NCI-H187 treated with DMSO at 0.1 percent for 48 hours (cell line): ENCODE measurements at regions not wholly inside any gene's neighbourhood (a gene's known extent, or its start where the extent isn't known, plus 50 kb on each side); places are given as distances from the start of the nearest gene placed in this dataset.

ENCODE experiments used
- DNase-seq: peaks from one replicate; lab custom pipeline; 2025; lab: John Stamatoyannopoulos, UW

DNA sequence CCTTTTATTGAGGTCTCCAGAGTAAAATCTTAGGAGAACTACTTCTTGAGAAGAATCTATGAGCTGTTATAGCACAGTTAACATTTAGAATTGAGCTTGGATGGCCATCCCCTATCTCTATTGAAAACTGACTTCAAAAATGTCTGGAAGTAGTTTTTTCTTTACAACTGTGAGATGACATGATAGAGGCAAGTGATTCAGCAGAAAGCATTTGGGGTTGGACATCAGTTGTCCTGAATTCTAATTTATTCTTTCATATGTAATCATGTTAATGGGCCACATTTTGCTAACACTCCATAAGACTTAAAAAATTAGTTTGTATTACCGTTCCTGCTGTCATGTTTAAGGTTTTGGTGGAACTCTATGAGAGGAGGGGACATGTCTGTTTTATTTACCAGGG, 237.0 kb upstream of the SLC14A2 start:
- DNase-seq: no peak

- no peak for DNase-seq
Observed at GRCh38 chr18:45378933-45379332, 236.3 kb upstream of the SLC14A2 start.

GRCh38 chr18:45379903-45380302, 235.4 kb upstream of the SLC14A2 start:
- no peak for DNase-seq

GRCh38 chr18:45381282-45381681, 234.0 kb upstream of the SLC14A2 start:
- no peak for DNase-seq

GRCh38 chr18:45383228-45383627, 232.0 kb upstream of the SLC14A2 start:
- DNase-seq: no peak

DNA sequence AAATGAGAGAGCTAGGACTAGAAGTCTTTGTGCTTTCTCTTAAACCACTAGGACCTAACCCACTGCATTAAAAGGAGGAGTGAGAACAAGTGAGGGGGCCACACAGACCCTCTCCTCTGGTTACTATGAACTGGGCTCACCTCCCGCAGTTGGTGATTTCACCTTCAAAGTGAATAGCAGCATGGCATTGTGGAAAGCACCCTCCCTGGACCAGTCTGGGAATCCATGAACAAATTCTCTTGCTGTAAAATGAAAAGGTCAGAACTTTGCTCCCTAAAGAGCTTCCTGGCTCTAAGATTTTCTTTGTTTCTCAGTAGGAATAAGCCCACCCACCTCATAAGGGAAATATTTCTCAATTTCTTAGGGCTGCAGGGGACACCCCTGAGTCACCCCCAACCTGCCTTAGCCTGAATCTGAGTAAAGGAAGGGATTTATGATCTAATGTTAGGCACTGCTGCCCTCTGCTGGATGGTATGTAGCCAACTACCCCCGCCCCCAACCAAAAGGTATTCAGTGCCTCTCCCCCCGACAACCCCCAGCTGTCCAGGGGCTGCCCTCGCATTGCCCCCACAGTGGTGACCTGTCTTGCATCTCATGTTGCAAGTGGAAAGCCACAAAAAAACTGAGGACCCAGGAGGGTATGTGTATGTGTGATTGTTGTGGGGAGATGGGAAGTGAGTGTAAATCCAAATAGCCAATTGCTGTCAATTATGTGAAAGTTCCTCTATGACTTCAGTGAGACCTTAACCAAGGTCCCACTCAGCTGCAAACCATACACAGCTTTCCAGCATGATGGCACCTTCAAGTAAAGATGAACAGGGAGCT, 230.9 kb upstream of the SLC14A2 start:
- no peak for DNase-seq

GRCh38 chr18:45384962-45385315, 230.3 kb upstream of the SLC14A2 start:
- no peak for DNase-seq

DNA sequence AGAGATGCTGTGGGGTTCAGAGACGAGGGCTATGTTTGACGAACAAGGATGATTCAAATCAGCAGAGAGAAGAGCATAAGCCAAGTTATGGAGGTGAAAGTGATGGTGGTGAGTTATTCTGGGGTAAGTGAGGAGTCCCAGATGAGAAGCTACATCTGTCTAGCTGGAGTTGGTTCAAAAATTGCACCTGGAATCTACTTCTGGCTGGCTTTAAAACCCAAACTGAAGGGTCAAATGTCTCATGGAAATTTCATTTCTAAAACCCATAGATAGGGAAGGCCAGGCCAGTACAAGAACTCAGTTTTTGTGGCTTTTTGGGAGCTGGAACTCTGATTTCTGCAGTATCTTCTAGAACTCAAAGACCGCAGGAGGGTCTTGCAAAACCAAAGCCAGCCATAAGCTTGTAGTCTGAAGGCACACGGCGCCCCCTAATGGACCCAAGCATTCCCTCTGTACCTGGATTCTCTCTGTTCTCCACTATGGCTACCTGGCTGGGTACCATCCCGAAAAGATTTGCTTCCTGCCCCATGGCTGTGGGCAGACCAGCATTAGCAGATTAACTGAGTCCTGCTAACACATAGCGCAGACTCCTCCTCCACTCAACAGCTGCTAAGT, 229.1 kb upstream of the SLC14A2 start:
- no peak for DNase-seq

DNA sequence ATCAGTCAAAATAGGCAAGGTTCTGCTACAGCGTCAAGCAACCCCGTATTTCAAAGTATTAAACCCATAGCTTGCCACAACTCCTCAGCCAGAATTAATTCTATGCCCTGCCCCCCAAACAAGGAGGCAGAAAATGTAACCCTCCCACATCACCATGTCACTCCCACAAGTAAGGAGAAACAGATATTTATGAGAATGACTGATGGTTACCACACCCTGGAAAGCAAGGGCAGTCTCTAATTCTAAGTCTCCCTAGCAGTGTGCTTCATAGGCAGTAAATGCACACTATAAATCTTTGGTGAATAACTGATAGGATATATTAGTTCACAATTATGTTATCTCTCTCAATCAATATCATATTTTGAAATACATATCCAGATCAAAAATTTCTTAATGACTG, 228.0 kb upstream of the SLC14A2 start:
- no peak for DNase-seq

GRCh38 chr18:45398448-45398847, 216.8 kb upstream of the SLC14A2 start:
- DNase-seq: no peak

- DNase-seq: no peak
Observed at GRCh38 chr18:45399146-45399545, 216.1 kb upstream of the SLC14A2 start.

GRCh38 chr18:45399643-45400042, 215.6 kb upstream of the SLC14A2 start:
- DNase-seq: no peak

- no peak for DNase-seq
Observed at GRCh38 chr18:45402485-45403056, 212.7 kb upstream of the SLC14A2 start.

- no peak for DNase-seq
Observed at GRCh38 chr18:45403341-45404049, 211.8 kb upstream of the SLC14A2 start.

DNA sequence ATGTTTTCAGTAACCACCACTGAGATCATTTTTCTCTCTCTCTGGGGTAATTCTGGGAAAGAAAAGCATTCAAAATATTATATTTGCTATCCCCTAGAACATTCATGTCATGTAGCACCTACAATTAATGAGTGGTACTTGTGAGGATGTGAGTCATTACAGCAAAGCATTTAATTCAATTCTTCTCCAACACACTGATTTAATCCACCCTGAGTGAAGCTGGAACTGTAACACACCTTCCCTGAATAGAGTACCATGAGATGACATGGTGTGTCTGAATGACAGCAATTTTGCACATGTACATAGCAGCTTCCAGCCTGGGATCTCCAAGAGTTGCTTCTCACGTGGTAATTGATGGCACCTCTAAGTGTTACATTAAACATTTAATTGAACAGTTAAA, 207.1 kb upstream of the SLC14A2 start:
- DNase-seq: no peak

DNA sequence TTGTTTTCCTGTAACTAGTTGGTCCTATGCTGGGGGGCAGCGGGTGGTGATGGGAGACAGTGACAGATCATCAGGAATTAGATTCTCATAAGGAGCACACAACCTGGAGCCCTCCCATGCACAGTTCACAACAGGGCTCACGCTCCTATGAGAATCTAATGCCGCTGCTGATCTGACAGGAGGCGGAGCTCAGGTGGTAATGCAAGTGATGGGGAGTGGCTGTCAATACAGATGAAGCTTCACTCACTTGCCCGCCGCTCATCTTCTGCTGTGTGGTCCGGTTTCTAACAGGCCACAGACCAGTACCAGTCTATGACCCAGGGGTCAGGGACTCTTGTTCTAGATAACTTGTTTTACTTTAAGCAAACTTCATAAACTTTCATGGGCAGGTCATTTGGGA, 205.3 kb upstream of the SLC14A2 start:
- DNase-seq: no peak

DNA sequence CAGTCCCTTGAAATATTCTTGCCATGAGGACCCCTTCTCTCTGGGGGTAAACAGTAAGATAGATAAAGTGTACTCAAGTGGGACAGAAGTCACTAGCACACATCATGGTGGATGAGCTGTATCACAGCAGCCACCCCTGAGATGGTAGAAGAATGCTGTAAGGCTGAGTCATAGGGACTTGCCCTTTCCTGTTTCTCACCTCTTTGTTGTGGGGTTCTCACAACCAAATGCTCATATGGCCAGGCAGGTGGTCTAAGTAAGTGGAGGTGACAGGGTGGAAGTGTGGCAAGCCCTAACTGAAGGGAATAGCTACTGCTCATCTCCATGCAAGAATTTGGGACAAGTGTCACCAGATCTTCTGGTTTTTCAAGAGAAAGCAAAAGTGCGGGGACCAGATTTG, 202.7 kb upstream of the SLC14A2 start:
- no peak for DNase-seq

GRCh38 chr18:45413180-45413836, 202.0 kb upstream of the SLC14A2 start:
- DNase-seq: no peak

GRCh38 chr18:45415614-45416013, 199.7 kb upstream of the SLC14A2 start:
- no peak for DNase-seq

- peak; percentile 91 for DNase-seq
Observed at GRCh38 chr18:45416168-45416567, 199.1 kb upstream of the SLC14A2 start.

GRCh38 chr18:45417392-45417791, 197.9 kb upstream of the SLC14A2 start:
- DNase-seq: no peak

- peak; percentile 94 for DNase-seq
Observed at GRCh38 chr18:45423659-45424058, 191.6 kb upstream of the SLC14A2 start.
